ENCODE measurements at regions not wholly inside any gene's neighbourhood (a gene's known extent, or its start where the extent isn't known, plus 50 kb on each side); places are given as distances from the start of the nearest gene placed in this dataset.

DNA sequence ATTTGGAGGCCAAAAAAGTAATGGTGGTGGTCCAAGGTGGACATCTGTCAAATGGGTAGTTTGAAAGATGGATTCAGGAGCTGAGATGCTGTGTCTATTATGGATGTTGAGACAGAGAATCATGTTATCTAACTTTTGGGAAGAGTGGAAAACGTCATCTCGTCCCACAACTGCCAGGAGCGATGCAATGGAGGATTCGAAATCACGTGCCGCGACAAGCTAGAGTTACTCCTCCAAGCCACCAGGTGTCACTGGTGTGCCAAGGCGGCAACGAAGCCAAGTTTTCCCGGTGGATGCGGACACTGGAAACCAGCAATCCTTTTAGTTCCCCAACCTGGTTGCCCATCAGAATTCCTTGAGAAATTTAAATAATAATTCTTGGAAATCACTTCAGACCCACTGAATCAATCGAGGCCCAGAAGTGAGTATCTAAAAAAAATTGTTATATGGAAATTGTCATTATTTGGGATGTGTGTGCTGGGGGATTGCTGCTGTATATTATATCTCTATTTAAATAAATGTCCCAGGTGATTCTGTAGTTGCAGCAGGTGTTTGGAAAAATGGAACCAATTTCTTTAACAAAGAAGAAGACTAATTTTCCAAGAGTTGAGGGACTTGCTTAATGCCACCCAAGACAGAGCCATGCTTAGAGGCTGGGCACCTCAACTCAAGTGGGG, 206.1 kb downstream of the HAPSTR1 start:
- no peak overlapping the region for H3K4me2 ChIP-seq (ENCODE audit: low read depth, low read length, poor library complexity, severe bottlenecking)
- H3K9ac ChIP-seq (ENCODE audit: low read length), result no peak overlapping the region
- H3K36me3 ChIP-seq (ENCODE audit: low read length), result no peaks in the 10 kb centered on the region
- no peaks in the 10 kb centered on the region for H3K79me2 ChIP-seq (ENCODE audit: insufficient read depth, low read length)
- H2AFZ ChIP-seq (ENCODE audit: low read depth, low read length, severe bottlenecking), result no peak overlapping the region
- H3K27ac ChIP-seq (ENCODE audit: low read depth, low read length), result no peak overlapping the region
- no peaks in the 10 kb centered on the region for H3F3A ChIP-seq (ENCODE audit: insufficient read depth)
- no peaks in the 10 kb centered on the region for H3K9me3 ChIP-seq (ENCODE audit: insufficient read depth, low read length)
- TF ChIP-seq, protein P1, sequence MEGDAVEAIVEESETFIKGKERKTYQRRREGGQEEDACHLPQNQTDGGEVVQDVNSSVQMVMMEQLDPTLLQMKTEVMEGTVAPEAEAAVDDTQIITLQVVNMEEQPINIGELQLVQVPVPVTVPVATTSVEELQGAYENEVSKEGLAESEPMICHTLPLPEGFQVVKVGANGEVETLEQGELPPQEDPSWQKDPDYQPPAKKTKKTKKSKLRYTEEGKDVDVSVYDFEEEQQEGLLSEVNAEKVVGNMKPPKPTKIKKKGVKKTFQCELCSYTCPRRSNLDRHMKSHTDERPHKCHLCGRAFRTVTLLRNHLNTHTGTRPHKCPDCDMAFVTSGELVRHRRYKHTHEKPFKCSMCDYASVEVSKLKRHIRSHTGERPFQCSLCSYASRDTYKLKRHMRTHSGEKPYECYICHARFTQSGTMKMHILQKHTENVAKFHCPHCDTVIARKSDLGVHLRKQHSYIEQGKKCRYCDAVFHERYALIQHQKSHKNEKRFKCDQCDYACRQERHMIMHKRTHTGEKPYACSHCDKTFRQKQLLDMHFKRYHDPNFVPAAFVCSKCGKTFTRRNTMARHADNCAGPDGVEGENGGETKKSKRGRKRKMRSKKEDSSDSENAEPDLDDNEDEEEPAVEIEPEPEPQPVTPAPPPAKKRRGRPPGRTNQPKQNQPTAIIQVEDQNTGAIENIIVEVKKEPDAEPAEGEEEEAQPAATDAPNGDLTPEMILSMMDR (IDR thresholded peaks at IDR 0.05; ENCODE audit: insufficient read depth, low read length, poor library complexity, severe bottlenecking), result peak; percentile 58
- no peak for TF ChIP-seq EZH2phosphoT487 (conservative IDR thresholded peaks at IDR 0.05; ENCODE audit: low read length)
- no peaks in the 10 kb centered on the region for H3K9me2 ChIP-seq (replicated peaks; ENCODE audit: insufficient read depth, low read length)
- H4K20me1 ChIP-seq (ENCODE audit: low read depth, low read length), result no peaks in the 10 kb centered on the region
- no peaks in the 10 kb centered on the region for H3K27me3 ChIP-seq (ENCODE audit: low read length)
- no peak overlapping the region for H3K4me3 ChIP-seq (ENCODE audit: insufficient read depth, low read length, poor library complexity, severe bottlenecking)

DNA sequence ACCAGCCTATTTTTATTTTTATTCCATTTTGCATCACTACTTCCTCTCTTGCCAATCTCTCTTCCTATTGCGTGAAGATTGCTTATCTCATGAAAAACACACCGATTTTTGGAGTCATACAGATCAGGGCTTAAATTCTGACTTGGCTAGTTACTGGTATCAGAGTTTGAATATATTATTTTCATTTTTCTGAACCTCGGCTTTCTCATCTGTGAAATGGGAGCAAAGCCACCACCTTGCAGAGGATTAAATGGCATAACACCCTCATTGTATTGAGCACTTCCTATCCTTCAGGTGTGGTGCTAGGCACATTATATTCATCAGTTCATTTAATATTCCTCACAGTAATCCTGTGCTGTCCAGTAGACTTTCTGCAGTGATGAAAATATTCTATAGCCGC, 208.8 kb downstream of the HAPSTR1 start:
- Histone ChIP-seq H3K27me3 (ENCODE audit: low read length) (no peaks in the 10 kb centered on the region), H3K4me2 (ENCODE audit: low read depth, low read length, poor library complexity, severe bottlenecking) (no peak overlapping the region), H3K9ac (ENCODE audit: low read length) (no peak overlapping the region), H3K79me2 (ENCODE audit: insufficient read depth, low read length) (no peaks in the 10 kb centered on the region), H3K27ac (ENCODE audit: low read depth, low read length) (no peak overlapping the region), H3K36me3 (ENCODE audit: low read length) (no peaks in the 10 kb centered on the region), H3K4me3 (ENCODE audit: insufficient read depth, low read length, poor library complexity, severe bottlenecking) (no peak overlapping the region), H3K9me2 (replicated peaks; ENCODE audit: insufficient read depth, low read length) (no peaks in the 10 kb centered on the region), H3F3A (ENCODE audit: insufficient read depth) (no peaks in the 10 kb centered on the region), H3K9me3 (ENCODE audit: insufficient read depth, low read length) (no peaks in the 10 kb centered on the region), H4K20me1 (ENCODE audit: low read depth, low read length) (no peaks in the 10 kb centered on the region), H2AFZ (ENCODE audit: low read depth, low read length, severe bottlenecking) (no peak overlapping the region)
- TF ChIP-seq, protein P1 (IDR thresholded peaks at IDR 0.05; ENCODE audit: insufficient read depth, low read length, poor library complexity, severe bottlenecking), result no peak
- no peak for TF ChIP-seq EZH2phosphoT487 (conservative IDR thresholded peaks at IDR 0.05; ENCODE audit: low read length)

DNA sequence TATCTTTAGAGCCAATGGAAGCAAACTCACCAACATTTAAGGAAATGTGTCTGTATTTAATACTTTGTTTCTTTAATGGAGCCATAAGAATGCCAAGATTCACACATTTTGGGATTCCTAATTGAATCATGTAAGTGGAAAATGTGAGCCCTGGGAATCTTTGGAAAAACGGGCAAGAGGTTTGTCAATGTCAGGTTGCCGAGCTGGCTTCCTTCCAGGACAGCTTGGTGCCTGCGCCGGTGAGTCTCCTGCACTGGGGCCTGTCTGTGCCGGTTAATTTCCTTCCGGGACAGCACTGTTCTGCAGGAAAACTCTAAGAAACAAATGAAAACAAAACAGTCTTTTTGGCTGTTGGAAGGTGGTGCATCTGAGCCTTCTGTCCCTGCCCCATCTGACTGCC, 210.6 kb downstream of the HAPSTR1 start:
- no peak overlapping the region for H3K4me2 ChIP-seq (ENCODE audit: low read depth, low read length, poor library complexity, severe bottlenecking)
- H3K27ac ChIP-seq (ENCODE audit: low read depth, low read length), result no peak overlapping the region
- no peaks in the 10 kb centered on the region for H3K9me2 ChIP-seq (replicated peaks; ENCODE audit: insufficient read depth, low read length)
- no peak overlapping the region for H3K4me3 ChIP-seq (ENCODE audit: insufficient read depth, low read length, poor library complexity, severe bottlenecking)
- H3K79me2 ChIP-seq (ENCODE audit: insufficient read depth, low read length), result no peaks in the 10 kb centered on the region
- H3K9me3 ChIP-seq (ENCODE audit: insufficient read depth, low read length), result no peaks in the 10 kb centered on the region
- no peaks in the 10 kb centered on the region for H3K27me3 ChIP-seq (ENCODE audit: low read length)
- H3K9ac ChIP-seq (ENCODE audit: low read length), result no peak overlapping the region
- no peak overlapping the region for H2AFZ ChIP-seq (ENCODE audit: low read depth, low read length, severe bottlenecking)
- no peak for TF ChIP-seq EZH2phosphoT487 (conservative IDR thresholded peaks at IDR 0.05; ENCODE audit: low read length)
- TF ChIP-seq, protein P1 (IDR thresholded peaks at IDR 0.05; ENCODE audit: insufficient read depth, low read length, poor library complexity, severe bottlenecking), result no peak
- no peaks in the 10 kb centered on the region for H3F3A ChIP-seq (ENCODE audit: insufficient read depth)
- H3K36me3 ChIP-seq (ENCODE audit: low read length), result no peaks in the 10 kb centered on the region
- no peaks in the 10 kb centered on the region for H4K20me1 ChIP-seq (ENCODE audit: low read depth, low read length)
